Medulla oblongata (tissue), 1 donor: ENCODE measurements at regions not wholly inside any gene's neighbourhood (a gene's known extent, or its start where the extent isn't known, plus 50 kb on each side); places are given as distances from the start of the nearest gene placed in this dataset.

ENCODE experiments used
- DNase-seq: peaks from one replicate; pipeline ENCODE4 v3.0.0-alpha.2; 2015; ENCODE audit errors: extremely low spot score

DNA sequence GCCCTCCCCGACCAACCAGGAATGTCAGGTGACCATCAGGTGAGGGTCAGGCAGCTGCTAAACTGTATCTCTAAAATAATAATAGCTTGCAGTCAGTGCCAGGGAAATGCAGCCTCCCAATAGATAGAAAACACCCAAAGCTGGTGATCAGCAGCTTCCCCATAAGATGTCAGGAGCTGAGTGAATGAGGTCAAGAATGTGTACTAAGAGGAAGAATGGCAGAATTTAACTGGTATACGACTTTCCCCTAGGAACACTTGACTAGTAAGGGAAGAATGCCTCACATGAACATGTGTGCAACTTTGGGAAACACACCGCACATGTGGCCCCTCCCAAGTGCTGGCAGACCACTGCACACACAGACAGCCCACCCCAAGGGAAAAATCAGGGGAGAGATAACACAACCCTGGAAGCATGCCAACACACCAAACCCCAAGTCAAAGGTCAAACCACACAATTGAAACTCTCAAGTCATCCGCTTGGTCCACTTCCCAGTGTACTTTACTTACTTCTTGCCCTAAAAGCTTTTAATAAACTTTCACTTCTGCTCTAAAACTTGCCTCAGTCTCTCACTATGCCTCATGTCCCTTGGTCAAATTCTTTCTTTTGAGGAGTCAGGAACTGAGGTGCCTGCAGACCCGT lies 806.5 kb downstream of the OTOL1 start:
- DNase-seq: no peak

- no peak for DNase-seq
Observed at GRCh38 chr3:162317046-162317445, 820.4 kb downstream of the OTOL1 start.

- no peak for DNase-seq
Observed at GRCh38 chr3:162328649-162329048, 832.0 kb downstream of the OTOL1 start.

GRCh38 chr3:162329514-162329913 lies 832.9 kb downstream of the OTOL1 start:
- no peak for DNase-seq

DNA sequence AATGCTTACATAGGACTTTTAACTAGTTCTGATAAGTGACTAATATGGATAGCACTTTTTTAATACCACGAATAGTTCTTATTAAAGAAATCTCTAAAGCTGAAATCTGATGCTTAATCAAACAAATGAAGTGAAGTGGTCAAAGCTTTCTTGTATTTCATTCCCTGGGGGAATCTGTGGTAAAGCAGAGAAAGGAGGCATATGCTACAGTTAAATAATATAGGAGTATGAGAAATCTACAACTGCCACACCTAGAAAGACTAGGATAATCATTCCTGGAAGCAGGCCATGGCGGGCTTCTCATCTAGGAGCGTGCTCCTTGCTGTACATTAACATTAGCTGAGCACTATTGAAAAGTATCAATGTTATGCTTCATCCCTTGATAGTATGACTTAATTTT lies 835.7 kb downstream of the OTOL1 start:
- DNase-seq: no peak

DNA sequence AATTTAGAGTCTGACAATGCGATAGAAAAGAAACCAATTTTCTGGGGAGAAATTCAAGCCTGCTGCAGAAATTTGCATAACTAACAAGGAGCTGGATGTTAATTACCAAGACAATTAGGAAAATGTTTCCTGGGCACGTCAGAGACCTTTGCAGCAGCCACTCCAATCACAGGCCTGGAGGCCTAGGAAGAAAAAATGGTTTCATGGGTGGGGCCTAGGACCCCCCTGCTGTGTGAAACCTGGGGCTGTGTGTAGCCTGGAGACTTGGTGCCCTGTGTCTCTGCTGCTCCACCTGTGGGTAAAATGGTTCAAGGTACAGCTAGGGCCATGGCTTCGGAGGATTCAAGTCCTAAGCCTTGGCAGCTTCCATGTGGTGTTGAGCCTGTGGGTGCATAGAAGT lies 837.9 kb downstream of the OTOL1 start:
- no peak for DNase-seq

DNA sequence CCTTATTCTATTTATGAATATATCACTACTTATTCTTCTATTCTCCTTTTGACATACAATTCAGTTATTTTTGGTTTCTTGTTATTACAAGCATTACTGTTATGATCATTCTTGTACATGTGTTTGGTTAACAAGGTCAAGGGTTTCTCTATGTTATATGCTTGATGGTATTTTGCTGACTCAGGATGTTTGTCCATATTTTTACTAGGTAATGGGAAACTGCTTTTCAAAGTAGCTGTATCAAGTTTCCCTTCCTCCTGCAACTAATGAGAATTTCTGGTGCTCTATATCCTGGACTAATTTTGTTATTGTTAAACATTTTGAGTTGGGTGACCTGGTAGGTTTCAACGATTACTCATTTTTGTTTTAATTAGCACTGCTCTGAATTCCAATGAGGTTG lies 841.0 kb downstream of the OTOL1 start:
- no peak for DNase-seq

DNA sequence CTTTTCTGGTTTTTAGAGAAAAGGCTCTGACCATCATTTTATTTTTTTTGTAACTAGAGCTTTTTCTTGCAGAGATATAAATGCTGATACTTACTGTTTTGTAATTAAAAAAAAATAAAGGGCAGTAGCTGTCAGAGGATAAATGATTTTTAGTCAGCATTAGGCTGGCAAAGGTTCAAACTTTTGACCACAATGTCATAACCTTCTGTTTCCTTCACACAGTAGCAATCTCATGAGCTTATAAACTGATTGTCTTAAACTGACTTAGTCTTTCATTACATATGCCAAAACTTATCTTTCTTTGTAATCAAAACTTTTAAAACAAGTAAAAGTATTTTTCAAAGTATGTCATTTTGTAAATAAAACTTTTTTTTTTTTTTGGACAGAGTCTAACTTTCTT lies 841.9 kb downstream of the OTOL1 start:
- DNase-seq: no peak

- no peak for DNase-seq
Observed at GRCh38 chr3:162348912-162349311, 852.3 kb downstream of the OTOL1 start.

- no peak for DNase-seq
Observed at GRCh38 chr3:162353414-162353813, 856.8 kb downstream of the OTOL1 start.

DNA sequence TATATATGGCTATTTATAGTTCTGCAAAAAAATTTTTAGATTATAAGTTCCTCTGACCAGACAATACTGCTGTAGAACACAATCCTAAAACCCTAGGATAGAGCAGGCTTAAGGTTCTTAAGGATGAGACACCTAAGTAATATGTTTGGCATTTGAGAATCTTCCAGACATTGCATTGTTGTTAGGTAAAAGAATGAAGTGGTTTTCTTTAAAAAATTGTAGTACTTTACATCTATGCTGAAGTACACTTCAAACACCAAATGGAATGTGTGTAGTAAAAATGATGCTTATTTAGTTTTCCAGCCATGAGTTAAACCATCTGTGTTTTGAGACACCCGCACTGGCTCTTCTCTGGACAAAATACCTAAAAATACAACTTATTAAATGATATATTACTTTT lies 857.7 kb downstream of the OTOL1 start:
- no peak for DNase-seq

DNA sequence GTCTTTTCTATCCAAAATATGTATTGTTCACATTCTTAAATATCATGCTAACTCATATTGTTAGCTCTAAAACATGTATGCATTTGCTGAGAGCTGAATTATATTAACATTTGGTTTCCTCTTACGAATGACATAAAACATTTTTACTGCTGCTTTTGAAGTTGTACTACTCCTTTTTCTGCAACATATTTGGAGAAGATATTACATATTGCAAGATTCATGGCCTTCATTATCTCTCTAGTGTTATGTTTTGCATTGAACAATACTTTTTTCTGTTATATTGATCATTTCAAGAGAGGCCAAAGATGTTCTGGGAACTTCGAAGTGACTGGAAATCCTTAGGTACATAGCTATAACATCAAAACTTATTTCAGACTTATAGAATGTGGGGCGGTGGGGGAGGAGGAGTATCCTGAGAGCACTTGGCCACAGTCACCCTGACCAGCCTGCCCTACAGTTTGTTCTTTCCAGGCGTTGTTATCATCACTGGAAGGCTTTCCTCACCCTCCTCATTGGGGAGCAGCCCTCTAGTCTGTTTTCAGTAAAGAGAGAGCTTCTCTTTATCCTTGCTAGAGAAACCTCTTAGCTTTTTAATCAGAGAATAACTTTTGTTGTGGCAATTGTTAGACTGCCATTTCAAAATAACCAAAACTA lies 868.6 kb downstream of the OTOL1 start:
- DNase-seq: no peak

- DNase-seq: no peak
Observed at GRCh38 chr3:162366166-162366766, 869.7 kb downstream of the OTOL1 start.

GRCh38 chr3:162367429-162368260 lies 871.0 kb downstream of the OTOL1 start:
- peak; percentile 16 for DNase-seq

DNA sequence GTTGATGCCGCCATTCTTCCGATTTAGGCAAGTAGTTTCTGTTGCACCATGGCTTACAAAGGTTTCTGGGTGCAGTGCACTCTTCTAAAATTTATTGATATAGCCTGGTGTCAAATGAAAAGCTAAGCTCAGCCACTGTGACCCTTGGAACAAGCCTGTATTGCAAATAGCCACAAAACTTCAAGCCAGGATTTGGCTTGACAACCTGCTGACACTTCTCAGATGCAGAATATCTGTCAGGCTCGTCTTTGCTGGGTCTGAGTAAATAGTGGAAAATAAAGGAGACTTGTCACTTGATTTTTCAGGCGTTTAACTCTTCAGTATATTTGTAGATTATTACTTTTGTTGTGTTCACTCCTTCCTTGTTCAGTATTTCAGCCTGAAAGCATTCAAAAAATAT lies 871.8 kb downstream of the OTOL1 start:
- no peak for DNase-seq

DNA sequence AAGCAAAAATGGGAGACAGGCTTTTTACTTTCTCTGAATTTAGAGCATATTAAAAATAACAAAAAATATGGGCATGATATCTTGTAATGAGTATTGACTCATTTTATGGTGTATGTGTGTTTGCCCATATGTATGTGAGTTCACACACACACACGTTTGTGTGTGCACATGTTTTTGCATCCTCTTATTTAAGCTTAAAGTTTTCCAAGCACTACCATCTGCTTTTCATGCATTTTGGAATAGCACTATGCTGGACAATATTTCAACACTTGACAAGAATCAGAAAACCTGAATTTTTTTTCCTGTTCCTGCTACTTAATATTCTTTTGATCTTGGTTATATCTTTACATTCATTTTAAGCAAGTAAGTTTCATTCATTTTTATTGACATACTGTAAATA lies 872.7 kb downstream of the OTOL1 start:
- no peak for DNase-seq

GRCh38 chr3:162370141-162370540 lies 873.5 kb downstream of the OTOL1 start:
- DNase-seq: no peak

DNA sequence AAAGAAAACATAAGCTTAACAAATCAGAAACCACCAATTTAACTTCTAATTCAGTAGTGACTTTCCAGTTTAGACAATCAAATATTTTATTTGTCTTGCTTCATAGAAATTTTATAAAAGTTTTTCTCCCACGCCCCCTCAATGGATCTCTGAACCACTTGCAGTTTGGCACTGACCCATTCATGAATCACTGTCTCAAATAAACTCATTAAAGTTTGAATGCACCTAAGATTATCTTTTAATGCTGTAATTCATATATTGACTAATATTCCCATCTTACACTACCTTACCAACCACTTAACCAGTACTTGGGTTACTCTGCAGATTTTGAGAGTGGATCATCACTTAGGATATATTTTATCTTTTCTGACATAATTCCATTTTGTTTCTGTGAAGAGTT lies 880.2 kb downstream of the OTOL1 start:
- no peak for DNase-seq

DNA sequence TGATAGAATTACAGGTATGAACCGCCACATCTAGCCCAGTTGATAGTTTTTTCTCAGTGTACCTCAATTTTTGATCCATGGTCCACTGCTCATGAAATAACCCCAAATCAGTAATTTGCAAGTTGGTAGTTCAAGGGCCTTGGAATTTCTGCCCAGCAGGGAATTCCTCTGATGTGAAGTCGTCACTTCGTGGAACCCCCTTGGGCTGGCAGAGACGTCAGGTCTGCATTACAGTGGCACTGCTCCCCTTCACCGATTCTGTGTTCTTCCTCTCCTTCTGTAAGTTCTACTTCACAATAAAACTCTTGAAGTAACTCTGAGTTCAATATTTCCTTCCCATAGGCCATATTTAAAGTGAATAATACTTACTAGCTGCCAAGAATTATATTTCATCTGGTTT lies 881.0 kb downstream of the OTOL1 start:
- no peak for DNase-seq

DNA sequence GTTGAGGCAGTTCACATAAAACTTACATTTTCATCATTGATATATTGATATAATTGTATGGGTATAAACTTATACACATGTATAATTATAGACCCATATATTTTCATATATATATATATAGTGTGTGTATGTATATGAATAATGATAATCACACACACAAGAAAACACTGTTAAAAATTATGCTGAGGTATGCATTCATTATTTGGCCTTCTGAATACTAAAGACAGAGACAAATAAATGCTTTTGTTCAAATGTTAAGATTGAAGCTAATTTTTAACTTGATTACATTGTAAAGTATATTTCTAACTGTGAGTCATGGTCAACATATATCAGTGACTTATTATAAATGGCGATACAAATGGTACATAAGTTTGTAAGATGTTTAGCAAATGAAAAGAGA lies 888.8 kb downstream of the OTOL1 start:
- no peak for DNase-seq

DNA sequence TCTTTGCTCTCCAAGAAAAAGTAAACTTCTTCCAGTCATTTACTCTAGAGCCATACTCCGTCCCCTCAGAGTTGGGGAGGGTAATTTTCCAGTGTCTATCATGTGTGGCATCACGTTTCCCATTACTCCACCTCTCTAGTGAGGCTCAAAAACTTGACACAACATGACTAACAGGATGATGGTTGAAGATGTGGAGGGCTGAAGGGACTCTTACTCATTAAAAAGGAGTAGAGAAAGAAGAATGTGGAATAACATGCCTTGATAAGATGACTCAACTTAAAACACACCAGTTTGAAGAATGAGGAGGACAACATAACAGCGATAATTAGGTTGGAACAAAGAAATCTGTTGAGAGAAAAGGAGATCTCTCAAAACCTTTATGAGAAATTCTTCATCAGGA lies 894.3 kb downstream of the OTOL1 start:
- DNase-seq: no peak

- no peak for DNase-seq
Observed at GRCh38 chr3:162391301-162391700, 894.7 kb downstream of the OTOL1 start.

DNA sequence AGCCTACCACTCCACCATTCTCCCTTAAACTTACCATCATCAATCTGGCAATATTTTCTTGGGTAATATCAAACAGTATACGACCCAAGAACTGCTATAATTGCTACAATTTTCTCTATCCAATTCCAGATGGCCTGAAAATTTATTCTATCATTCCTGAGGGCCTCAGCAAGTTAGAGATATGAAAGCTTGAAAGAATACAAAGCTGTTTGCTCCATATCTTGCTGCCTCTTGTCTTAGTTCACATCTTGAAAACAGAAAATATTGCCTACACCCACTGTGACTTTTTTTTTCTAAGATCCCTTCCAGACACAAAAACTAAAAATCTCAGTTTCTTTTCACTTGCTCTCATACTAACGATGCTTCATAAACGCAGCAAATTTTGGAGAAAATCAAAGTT lies 898.9 kb downstream of the OTOL1 start:
- no peak for DNase-seq
